GM21576 (cell line): ENCODE measurements at regions not wholly inside any gene's neighbourhood (a gene's known extent, or its start where the extent isn't known, plus 50 kb on each side); places are given as distances from the start of the nearest gene placed in this dataset.

Experiments used
- ATAC-seq: cut with Tn5 transposase; IDR thresholded peaks from one replicate; pipeline ENCODE4 v1.9.1; 2021; ENCODE audit warnings: mild to moderate bottlenecking, moderate library complexity; ENCODE audit not compliant: unreplicated experiment

DNA sequence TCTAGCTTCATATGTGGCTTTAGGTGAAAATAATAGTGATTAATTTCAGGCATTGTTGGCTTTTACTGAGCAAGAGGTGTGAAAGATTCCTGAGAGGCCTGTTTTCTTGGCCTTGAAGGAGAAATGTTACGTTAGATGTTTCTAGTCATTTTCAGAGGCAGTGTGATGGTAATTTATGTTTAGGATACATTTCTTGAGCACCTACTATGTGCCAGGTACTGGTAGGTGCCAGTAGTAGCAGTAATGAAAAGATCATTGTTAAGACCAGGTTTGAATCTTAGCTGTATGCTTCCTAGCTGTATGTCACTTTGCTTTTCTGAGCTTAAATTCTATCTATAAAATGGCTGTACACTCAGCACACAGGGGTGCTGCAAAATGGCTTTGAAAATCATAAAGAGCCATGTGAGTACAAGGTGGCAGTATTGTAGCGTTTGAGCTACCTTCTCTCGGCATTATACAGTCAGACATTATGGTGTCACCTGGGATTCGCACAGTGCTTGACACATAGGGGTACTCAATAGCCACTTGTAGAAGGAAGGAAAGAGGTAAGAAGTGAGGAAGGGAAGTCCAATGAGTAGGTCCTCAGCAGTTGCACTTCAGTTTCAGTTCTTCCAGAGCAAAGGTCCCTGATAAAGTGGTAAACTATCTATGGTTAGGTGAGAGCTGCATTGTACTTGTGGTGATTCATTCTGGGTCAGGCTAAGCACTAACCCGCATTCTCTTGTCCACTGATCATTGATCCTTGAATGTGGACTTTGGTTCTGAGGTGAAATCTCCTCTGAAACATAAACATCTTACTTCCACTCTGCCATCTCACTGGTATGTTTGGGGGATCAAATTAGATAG is 166.5 kb upstream of the NR3C1 start:
- no peak for ATAC-seq

DNA sequence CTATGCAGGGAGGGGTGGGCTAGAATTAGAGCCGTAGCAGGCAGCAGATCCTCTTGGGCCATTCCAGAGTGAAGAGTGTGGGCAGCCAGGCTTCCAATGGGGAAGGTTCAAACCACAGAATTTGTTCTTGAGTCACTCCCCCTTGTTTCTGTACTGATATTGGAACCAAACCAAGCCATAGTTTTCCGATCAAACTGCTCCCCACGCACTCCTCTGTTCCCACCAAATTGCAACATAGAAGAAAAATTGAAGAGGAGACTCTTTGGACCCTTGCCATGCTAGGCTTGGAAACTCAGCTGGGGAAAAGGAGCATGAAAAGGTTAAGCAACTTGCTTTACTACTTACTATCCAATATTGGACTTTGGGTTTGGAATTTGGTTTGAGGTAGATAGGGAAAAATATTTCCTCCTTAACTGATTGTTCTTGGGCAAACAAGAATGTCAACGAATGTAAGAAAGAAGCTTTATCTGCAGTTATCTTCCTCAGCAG is 165.8 kb upstream of the NR3C1 start:
- ATAC-seq: no peak

DNA sequence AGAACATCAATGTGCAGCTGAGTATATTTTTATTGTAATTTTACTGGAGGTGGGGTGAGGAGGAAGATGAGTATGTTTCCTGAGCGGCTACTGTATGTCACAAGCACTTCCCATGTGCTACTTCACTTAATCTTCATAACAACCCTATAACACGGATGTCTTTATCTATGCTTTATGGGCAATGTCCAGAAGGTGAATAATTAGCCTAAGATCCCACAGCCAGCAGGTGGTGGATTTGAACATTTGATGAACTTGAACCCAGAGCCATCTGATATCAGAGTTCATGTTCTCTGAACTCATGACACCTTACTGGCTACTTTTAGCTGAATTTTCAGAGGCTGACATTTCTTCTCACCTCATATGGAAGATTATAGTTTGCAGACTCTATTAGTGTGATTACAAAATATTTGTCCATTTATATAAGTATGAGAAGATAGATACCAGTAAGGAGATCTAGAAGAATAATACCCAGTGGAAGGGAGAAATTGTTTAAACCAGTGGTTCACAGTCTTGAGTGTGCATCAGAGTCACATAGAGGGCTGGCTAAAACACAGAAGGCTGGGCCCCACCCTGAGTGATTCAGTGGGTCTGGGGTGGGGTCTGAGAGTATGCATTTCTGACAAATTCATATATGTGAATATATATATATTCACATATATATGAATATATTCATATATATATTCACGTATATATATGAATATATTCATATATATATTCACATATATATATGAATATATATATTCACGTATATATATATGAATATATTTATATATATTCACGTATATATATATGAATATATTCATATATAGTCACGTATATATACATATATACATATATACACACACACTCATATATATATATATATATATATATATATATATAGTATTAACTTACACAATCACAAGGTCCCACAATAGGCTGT is 164.4 kb upstream of the NR3C1 start:
- ATAC-seq: no peak

DNA sequence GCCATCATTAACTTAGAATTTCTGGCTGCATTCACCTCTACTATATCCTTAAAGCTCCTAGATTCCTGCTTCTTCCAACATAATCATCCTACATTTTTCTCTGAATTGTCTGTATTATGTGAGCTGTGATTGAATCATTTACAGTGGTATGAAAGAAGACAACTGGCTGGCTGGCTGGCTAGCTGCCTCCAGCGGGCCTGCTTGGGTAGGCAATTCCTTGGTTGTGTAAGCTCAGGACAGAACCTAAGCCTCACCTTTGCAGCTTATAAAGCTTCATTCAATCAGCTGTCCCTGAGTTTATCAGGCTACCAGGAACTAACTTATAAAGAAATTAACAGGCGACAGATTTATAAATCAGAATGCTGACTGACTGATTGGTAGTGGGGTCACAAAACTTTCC is 162.7 kb upstream of the NR3C1 start:
- ATAC-seq: no peak

DNA sequence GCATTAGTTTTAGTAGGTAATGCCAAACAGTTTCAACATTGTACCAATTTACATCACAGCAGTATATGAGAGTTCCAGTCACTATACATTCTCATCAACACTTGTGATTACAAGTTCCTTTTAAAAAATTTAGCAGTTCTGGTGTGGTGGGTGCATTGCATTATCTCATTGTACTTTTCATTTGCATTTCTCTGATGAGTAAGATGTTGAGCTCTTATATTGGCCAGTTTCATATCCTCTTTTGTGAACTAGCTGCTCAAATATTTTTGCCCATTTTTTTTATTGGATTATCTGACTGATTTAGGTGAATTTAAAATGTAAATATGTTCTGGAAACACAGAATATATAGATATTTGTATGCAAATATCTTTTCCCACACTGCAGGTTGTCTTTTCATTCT is 160.9 kb upstream of the NR3C1 start:
- ATAC-seq: peak; percentile 98

DNA sequence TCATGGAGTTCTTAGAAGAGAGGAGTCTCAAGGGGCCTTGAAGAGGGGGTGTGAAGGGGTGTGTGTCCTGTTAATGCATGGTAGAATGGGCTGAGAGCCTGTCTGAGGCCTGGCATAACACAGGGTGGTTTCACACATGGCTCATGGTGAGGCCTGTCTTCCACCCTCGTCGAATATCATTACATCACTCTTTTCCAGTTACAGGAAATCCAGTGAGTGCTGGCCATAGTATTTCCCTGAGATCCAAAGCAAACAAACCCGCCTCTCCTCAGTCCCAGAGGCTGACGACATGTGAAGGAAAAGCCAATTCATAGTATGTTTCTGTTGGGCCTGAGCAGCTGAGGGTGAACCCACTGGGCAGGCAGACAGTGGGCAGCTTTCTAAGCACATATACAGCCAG is 159.4 kb upstream of the NR3C1 start:
- ATAC-seq: no peak

DNA sequence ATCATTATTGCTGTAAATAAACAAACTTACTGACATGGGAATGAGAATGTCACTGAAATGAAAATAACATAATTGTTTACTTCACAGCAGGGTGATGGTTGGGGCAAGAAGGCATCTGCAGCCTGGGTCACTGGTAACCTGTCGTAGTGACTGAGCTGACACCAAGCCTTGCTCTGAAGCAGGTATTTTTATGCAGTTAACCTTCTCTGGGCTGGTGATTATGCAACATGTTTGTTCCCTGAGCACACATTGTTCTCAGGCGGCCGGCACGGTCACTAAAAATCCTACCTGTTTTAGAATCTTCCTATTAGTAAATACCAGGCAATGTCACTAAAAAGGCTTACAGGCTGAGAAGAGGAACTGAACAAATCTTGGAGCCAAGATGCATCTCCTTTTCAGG is 157.7 kb upstream of the NR3C1 start:
- ATAC-seq: no peak

DNA sequence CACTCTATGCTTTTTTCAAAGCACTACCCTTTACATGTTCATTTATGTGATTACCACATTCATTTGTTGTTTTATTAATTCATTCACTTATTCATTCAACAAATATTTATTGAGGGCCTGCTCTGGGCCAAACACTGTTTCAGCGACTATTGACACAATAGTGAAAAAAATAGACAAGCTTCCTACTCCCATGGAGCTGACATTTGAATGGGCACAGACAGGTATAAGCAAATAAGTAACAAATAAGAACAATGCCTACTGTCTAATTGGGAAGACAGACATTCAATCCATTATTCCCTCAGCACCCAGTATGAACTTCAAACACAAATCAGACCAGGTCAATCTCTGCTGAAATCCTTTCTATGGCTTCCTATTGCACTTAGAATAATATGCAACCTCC is 156.9 kb upstream of the NR3C1 start:
- ATAC-seq: no peak

DNA sequence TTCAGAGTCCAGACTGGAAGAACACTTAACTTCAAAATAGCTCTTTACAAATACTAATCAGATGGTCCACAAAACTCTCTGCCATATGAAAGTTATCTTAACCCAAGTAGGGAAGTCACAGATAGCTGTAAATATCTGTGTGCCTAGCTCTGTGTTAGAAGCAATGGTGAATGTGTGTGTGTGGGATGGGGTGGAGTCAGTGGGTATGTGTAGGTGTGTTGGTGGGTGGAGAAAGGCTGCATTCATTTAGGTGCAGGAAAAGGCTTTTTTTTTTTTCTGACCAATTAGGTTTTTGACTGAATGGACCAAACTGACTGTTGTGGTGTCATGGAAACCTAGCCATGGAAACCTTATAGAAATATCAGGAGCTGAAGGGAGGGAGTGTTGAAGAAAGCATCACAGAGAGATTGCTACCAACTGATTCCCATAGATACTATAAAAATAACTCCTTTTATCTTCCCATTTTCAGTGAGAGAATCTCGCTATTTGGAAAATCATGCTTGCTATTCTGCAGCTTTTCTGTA is 156.2 kb upstream of the NR3C1 start:
- ATAC-seq: no peak

DNA sequence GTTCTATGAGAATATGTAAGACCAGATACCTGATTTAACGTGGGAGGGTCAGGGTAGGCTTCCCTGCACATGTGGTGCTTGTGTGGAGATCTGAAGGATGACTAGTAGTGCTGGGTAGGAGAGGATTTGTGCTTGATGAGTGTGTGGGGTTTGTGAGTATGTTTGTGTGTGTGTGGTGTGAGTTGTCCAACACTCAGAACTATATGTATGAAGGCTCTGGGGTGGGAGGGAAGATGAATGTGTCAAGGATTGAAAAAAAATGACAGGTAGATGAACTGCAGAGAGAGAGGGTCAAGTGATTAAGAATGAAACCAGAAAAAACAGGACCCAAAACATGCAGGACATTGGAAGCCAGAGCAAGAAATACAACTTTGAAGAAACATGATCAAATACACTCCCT is 154.6 kb upstream of the NR3C1 start:
- no peak for ATAC-seq

DNA sequence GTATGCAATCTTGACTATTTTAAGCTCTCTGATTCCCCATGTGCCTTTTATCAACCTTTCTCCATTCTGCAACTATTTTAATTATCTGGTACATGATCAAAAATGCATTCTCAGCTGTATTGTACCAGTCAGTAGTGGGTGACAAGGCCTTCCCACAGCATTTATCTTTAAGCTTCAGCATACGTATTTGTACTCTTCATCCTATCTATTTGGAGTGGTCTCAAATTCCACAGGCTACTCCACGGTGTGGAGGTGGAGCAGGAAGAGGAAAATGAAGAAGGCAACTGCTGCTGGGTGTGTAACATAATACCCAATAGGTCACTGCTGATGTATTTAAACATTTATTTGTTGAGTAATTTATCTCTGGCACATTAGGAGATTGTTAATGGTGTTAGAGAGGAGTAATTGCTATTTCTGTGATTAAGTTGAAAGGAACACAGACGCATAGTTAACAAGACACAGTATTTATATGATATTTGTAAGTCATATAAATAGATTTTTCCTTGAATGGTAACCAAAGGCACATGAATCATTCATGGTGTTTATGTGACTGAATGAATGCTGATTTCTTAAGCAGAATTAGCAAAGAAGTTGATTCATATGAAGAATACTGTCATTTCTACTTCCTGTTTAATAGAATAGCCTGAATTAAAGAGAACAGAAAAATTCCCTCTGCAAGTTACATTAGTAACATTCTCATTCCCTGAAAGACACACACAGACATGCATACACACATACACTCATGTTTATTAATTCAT is 153.8 kb upstream of the NR3C1 start:
- no peak for ATAC-seq

DNA sequence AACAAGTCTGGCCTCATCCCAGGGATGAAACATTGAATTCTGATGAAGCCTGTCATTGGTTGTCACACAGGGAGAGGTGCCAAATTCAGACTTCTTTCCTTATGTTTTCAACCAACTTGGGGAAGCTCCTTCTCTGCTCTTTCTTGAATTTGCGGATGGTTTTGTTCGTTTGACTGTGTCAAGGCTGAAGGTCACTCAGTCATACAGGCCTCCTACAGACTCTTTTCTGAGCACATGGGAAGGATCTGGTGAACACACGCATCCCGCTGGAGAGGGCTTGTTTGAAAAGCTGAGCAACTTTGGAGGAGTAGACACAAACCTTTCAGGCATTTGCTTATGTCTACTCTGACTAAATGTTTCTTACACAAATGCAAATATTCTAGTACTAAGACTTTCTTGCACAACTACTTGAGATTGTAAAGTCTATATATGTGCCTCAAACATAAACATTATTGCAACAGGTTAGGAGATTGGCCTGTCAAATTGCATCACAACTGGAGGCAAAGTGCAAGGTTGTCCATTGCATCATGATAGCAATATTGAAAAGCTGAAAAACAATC is 151.5 kb upstream of the NR3C1 start:
- no peak for ATAC-seq

DNA sequence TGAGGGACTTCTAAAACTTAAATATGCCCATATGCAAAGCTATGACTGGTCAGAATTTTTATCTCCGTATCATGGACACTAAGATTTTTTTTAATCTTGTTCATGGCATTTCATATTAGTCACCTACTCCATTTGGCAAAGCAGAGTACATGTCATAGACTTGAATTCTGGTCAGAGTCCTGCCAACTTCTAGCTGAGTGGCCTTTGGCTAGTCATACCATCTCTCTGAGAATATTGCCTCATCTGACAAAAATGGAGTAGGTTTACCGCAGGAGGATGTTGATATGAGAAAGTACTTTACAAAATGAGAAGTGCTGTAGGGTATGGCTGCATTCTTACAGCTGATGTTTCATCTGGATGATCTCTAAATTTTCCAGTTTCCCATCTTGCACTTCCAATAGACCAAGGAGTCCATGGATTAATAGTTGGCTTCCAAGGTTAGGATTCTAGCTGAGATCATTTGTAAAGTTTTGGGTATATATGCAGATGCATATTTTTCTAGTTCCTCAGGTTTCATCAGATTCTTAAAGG is 150.8 kb upstream of the NR3C1 start:
- no peak for ATAC-seq

DNA sequence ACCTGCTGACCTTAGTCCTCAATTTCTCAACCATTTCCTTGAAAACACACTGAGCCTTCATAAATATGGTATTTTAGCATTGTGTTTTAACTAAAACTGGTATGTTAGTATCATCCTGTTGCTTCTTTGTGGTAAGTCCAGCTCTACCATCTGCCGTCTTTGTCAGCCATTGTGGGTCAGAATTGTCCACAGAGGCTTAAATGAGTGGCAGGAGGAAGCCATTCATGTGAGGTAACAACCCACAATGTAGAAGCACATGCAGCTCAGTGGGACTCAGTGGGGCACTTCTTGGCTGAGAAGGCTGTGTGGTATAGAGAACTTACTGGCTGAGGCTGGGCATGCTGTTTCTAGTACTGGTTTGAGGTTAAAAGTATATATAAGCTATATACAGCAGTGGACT is 149.2 kb upstream of the NR3C1 start:
- no peak for ATAC-seq

DNA sequence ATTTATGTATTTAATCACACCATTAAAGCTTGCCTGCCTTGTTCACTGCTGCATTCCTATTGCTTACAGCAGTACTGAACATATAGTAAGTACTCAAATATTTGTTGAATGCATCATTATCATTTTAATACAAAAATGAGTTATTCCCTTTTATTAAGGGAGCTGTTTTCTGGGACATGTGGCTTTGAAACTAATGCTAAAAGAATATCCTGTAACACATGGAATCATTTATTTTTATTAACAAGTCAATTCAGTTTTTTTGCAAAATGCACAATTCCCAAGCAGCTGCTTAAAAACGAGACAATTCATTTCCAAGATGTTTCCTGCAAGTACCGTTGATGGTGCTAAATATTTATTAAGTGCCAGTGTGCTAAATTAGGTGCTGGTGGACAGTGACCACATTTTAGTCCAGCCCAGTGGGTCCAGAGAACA is 148.3 kb upstream of the NR3C1 start:
- no peak for ATAC-seq

DNA sequence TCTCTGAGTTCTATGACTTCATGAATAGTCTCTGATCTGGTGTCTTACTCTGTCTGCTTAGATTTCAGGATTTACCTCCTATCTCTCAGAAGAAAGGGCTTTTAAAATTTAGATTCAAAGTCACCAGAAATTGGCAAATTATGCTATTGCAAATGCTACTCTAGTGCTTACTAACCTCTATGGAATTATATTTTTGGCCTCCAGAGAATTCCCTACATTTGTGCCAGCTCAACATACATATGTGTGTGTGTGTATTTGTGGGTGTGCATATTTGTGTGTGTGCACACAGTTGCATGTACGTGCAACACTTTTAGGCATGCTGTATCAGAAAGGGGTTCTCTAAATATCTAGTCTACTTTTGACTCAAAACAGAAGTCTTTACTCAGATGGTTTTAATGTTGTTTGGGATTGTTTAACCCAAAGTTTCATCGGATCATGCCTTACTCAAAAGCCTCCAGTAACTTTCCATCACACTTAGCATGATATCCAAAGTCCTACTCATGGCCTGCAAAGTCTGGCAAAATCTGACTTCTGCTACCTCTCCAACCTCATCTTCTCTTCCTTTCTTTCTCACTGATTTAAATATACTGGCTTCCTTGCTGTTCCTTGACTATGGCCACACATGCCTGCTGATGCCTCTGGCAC is 147.6 kb upstream of the NR3C1 start:
- no peak for ATAC-seq

DNA sequence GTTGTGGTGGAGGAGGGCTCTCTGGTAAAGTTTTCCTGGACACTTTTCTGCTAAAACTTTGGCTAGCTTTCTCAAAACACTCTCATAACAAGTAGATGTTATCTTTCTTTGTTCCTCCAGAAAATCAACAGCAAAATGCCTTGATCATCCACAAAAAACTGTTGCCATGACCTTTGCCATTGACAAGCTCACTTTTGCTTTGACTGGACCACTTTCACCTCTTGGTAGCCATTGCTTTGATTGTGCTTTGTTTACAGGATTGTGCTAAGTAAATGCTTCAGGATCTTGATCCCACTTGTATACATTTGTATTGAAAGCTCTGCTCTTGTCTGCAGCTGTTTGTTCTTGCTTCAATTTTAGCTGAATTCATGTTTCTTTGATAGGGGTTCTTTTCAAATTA is 143.9 kb upstream of the NR3C1 start:
- ATAC-seq: no peak

DNA sequence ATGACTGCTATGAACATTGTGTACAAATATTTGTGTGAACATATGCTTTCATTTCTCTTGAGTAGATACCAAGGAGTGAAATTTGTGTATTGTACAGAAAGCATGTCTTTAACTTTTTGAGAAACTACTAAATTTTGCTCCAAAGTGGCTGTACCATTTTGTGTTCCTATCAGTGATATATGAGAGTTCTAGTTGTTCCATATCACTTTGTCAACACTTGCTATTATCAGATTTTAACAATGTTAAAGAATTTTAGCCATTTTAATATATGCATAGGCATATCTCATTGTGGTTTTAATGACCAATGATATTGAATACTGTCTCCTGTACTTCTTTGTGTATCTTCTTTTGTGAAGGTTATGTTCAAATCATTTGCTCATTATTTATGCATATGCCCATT is 142.9 kb upstream of the NR3C1 start:
- no peak for ATAC-seq

DNA sequence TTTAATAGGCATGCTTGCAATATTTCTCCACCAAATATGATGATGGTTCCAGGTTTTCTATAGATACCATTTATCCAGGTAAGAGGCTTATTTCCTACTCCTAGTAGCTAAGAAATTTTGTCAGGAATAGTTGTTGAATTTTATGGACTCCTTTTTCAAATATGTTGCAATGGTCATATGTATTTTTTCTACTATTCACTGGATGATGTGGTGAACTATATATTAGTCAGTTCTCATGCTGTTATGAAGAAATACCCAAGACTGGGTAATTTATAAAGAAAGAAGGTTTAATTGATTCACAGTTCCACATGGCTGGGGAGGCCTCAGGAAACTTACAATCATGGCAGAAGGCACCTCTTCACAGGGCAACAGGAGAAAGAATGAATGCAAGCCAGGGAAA is 141.1 kb upstream of the NR3C1 start:
- ATAC-seq: no peak
